ENCODE measurements at regions not wholly inside any gene's neighbourhood (a gene's known extent, or its start where the extent isn't known, plus 50 kb on each side); places are given as distances from the start of the nearest gene placed in this dataset.

DNA sequence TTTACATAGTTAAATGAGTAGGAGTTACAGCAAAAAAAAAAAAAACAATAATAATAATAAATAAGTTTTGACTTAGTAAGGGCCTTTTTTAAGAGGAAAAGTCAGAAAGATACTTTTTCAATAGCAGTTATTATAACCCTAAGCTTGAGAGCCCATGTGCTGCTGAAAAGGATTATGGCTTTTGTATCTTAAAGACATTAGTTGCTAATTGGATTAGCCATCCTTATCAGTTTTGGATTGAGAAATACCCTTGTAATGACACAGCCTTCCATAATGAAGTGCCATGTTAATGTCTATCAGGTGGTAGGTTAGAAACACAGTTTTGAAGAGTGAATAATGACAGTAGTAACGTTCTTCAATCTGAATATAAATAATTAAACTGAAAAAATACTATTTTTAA, 554.0 kb downstream of the RIT2 start:
- DNase-seq = no peak

DNA sequence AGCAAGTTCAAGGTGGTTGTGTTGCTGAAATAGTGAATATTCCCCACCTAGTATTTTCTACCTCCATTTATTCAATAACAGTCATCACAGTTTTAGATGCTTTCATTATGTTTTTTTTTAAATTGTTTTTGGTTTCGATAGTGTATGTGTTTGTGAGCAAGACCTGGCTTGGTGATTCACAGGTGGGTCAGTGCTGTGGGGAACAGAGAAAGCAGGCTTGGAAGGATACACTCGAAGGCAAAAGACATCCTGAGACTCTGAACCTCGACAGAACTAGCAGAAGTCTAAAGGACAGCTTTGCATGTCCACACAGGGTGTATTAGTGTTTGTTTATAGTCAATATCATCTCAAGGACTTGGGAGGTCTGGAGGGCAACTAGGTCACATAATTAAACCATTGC, 551.5 kb downstream of the RIT2 start:
- DNase-seq = no peak

DNA sequence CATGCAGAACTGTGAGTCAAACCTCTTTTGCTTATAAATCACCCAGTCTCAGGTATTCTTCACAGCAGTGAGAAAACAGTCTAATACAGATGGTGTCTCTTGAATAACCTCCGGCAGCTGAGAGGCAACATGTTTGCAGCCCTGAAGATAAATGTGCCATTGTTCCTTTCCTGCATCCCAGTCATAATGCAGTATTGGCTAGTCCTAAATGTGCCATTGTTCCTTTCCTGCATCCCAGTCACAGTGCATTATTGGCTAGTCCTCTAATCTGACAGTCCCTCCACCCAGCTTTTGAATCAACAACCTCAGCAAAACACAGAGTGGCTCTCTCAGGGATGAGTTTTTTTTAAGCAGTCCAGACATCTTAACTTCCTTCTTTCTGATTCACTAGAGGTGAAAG, 550.7 kb downstream of the RIT2 start:
- DNase-seq = no peak

DNA sequence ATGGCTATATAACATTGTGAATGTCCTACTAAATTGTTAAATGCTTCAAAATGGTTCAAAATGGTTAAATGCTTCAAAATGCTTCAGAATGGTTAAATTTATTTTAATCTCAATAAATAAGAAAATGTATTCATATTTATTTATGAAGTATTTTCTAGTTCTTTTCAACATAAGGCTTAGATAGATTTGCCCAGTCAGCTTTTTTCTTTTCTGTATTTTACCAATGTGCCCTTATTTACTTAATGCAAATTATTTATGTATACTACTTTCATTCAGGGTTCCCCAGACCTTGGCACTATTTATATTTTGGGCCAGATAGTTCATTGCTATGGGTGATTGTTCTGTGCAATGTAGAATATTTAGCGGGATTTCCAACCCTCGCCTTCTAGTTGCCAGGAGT, 546.7 kb downstream of the RIT2 start:
- no peak for DNase-seq

DNA sequence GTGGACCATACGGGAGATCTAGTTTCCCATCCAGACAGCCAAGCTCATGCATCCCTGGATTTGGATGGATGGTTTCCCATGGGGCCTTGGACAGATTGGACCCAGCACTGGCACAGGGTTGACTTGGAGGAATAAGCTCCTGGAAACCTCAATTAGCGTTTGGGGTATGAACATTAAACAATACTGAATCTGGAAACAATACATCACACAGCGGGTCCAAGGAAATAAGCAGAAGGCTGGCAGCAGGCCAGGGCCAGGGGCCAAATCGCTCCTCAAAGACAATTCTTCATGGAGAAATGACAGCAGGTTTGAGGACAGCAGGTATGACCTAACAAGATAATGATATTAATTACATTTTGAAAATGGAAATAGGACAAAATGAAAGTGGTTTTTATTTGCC, 540.6 kb downstream of the RIT2 start:
- no peak for DNase-seq

DNA sequence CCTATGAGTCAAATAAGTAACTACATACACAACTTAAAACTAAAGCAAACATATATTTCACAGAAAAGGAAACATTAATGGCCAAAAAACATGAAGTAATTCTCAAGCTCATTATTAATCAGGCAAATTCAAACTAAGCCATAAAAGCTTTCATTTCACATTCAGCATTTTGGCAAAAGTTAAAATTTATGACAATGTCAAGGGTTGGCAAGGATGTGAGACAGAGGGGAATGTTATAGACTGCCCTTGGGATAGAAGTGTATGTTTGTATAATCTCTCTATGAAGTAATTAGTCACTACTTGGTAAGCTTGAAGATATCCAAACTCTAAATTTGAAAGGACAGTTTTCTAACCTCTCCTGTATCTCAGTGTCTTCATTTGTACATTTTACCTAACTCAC, 539.4 kb downstream of the RIT2 start:
- DNase-seq = no peak

DNA sequence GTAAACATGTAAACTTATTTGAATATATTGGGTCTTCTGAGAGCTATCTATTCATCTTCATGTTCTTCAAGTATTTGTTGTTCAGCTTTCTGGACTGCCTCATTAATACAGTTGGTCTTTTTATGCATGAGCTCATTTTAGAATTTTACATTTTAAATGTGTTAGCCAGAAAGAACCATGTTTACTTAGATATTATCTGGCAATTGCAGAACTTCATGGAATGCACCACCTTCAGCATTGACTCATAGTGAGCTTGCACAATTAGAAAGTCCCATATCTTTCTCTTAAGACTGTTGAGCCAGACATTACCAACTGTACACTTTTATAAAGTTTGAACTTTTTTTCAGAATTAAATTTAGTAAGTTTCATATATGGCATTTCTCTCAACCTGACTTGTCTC, 536.7 kb downstream of the RIT2 start:
- DNase-seq = no peak

DNA sequence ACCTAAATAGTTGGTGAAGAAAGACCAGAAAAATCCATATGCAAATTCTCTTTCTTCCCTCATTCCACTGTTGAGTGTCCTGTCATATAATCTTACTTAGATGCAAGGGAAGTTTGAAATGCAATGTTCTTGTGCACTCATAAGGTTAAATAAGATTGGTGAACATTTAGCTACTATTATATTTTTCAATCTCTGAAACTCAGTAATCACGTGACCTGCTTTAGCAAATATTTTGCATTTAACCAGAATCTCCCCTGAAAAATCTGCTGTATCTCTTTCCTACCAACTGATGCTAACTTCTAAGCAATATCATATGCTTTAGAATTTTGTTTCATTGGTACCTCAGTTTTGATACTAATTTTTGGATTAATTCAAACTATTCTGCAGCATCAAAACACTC, 533.2 kb downstream of the RIT2 start:
- no peak for DNase-seq

- no peak for DNase-seq
Measured at GRCh38 chr18:42583283-42583731, 532.2 kb downstream of the RIT2 start.

DNA sequence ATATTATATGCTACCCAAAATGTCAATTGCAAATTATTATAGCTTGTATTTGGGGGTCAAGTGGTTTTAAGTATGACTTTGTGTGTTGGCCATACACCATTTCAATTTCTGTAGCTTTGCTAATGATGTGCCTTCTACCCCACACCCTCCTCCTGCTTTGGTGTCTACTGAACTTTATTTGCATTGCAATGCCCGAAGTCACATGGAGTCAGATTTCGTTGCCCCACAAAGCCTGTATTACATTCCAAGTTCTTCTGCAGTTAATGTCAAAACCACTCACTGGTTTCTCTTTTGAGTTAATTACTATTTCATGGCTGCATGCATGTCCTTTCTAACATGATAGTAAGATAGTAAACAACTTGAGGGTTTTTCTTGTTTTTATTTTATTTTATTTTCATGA, 528.9 kb downstream of the RIT2 start:
- no peak for DNase-seq

DNA sequence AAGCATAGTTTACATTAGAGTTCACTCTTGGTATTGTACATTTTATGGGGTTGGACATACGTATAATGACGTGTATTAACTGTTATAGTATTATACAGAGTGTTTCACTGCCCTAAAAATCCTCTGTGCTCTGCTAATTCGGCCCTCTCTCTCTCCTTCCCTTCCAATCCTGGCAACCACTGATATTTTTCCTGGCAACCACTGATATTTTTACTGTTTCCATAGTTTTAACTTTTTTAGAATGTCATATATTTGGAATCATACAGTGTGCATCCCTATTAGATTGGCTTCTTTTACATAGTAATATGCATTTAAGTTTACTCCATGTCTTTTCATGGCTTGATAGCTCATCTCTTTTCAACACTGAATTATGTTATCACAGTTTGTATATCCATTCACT, 526.7 kb downstream of the RIT2 start:
- DNase-seq = no peak

DNA sequence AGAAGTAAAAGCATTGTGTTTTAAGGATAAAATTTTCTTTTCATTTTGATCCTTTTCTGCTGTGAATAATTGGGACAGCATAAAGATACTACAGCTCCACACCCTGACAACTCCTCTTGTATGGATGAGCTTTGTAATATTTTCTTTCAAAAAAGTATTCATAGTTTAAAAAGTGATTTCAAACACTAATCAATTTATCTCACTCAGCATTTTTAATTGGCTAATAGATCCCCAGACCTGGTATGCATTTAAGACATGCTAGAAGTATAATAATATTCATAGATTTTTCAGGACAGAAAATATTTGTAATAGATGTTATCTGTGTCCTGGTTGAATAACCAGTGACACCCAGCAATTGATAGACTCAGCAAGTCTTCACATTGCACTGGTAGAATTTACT, 510.7 kb downstream of the RIT2 start:
- DNase-seq = no peak

GRCh38 chr18:42606886-42607495, 508.5 kb downstream of the RIT2 start:
- DNase-seq = no peak

GRCh38 chr18:42611134-42611533, 504.4 kb downstream of the RIT2 start:
- no peak for DNase-seq

GRCh38 chr18:42614619-42615293, 500.7 kb downstream of the RIT2 start:
- DNase-seq = no peak

DNA sequence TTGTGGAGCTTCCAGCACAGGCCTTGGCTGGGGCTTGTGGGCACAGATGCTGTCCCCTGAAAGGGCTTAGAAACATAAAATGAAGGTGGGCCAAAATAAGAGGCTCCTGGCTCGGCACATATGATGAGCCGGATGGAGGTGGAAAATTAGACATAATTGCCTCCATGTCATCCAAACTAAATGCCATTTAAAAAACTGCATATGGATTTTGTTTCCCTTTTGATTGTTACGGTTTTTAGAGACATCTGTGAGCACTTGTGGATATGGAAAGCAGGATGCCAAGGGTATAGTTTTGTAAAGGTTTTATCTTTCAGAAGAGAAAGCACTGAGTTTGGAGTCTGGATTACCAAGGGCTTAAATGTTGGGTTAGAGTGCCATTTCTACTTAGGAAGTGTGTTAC, 498.3 kb downstream of the RIT2 start:
- no peak for DNase-seq

GRCh38 chr18:42619771-42620170, 495.7 kb downstream of the RIT2 start:
- DNase-seq = no peak

- no peak for DNase-seq
Measured at GRCh38 chr18:42620657-42621056, 494.8 kb downstream of the RIT2 start.

DNA sequence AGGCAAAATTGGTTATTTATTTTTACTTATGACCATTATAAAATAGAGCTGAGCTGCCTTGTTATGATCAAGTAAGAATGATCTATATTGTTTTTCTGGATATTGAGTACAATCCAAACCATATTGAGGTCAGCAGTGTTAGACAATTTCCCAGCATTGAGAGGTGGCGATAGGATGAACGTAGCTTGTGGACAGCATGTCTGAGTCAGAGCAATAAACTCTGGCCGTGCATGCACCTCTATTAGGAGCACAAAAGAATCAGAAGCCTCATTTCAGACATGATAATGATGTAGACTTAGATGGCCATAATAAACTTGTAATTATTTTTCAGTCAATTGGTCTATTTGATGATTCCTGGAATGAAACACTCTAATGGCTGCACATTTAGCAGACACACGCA, 491.6 kb downstream of the RIT2 start:
- no peak for DNase-seq

- DNase-seq = no peak
Measured at GRCh38 chr18:42632801-42633200, 482.7 kb downstream of the RIT2 start.

DNA sequence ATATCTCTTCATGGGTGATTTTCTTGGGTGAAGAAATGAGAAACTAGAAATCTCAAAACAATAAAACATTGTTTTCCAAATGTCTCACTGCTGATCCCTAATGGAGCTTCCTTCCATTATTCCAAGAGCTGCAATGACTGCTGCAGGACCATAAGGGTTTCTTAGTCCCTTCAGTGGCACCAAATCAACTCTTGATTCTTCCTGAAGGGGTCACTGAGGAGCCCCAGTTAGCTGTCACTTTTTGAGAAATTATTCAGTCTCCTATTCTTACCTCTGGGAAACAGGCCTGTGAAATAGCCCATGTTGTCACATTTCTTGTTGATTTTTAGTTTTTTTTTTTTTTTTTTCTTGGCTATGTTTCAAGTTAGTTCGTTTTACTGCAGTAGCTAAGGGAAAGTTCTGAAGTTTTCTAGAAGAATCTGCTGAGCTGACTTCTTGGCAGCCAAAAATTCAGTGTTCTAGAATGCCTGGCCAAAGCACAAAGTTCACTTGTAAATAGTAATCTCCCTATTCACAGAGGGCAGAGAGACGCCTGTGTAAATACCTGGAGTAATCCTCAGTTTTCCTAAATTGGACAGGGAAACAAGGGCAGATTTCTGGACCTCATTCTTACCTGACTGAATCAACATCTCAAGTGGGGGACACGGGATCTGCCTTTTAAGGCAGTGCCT, 480.0 kb downstream of the RIT2 start:
- no peak for DNase-seq

DNA sequence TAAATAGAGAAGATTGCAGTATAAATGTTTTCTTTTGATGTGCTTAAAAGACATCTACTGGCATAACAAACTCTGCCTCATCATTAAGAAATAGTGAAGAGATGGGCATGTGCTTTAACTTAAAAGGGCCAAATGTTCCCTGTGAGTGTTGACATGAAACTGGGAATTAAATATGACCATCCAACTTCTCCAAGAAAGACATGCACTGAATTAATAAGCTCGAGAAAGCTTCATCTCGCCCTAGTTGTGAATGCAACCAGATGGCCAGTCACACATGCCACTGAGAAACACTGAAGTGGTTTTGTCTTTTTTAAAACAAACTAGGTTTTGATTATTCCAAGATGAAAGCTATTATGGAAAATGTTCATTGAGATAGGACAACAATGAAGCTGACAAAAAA, 479.2 kb downstream of the RIT2 start:
- DNase-seq = no peak

GRCh38 chr18:42640160-42640559, 475.3 kb downstream of the RIT2 start:
- DNase-seq = no peak

DNA sequence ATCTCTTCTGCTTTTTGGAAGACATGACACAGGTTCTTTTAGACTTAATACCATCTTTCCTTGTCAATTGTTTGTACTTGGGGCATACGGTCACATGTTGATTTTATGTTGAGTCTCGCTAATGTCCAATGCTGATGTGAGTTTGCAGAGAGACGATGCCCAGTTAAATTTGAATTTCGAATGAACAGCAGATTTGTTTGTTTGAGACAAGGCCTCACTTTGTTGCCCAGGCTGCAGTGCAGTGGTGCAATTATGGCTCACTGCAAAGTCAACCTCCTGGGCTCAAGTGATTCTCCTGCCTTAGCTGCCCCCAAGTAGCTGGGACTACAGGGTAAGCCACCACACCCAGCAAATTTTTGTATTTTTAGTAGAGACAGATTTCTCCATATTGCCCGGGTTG, 473.5 kb downstream of the RIT2 start:
- no peak for DNase-seq

GRCh38 chr18:42644729-42645131, 470.8 kb downstream of the RIT2 start:
- DNase-seq = no peak
